ENCODE measurements at regions not wholly inside any gene's neighbourhood (a gene's known extent, or its start where the extent isn't known, plus 50 kb on each side); places are given as distances from the start of the nearest gene placed in this dataset.

DNA sequence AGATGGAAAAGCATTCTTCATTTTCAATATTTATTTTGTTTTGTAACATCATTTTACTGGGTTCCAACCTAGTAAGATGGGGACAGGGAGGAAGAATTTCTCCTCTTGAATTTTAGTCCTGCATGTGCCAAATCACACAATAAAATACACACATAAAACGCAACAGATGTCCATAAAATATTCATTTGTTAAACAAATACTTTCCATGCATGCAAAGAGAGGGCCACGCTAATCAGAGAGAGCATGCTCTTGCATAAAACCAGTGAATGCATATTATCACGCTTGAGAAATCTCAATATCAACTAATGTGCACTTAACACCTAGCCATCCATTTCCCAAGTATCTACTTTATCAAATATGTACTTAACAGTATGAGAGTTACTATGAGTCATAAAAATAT is 212.6 kb upstream of the TARS1 start:
- TF ChIP-seq, protein P1, sequence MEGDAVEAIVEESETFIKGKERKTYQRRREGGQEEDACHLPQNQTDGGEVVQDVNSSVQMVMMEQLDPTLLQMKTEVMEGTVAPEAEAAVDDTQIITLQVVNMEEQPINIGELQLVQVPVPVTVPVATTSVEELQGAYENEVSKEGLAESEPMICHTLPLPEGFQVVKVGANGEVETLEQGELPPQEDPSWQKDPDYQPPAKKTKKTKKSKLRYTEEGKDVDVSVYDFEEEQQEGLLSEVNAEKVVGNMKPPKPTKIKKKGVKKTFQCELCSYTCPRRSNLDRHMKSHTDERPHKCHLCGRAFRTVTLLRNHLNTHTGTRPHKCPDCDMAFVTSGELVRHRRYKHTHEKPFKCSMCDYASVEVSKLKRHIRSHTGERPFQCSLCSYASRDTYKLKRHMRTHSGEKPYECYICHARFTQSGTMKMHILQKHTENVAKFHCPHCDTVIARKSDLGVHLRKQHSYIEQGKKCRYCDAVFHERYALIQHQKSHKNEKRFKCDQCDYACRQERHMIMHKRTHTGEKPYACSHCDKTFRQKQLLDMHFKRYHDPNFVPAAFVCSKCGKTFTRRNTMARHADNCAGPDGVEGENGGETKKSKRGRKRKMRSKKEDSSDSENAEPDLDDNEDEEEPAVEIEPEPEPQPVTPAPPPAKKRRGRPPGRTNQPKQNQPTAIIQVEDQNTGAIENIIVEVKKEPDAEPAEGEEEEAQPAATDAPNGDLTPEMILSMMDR (IDR thresholded peaks at IDR 0.05; ENCODE audit: low read depth, low read length), result no peak
- no peak for TF ChIP-seq EZH2phosphoT487 (IDR thresholded peaks at IDR 0.05; ENCODE audit: low read depth)
